Body of pancreas (tissue), 4 donors: ENCODE measurements at regions not wholly inside any gene's neighbourhood (a gene's known extent, or its start where the extent isn't known, plus 50 kb on each side); places are given as distances from the start of the nearest gene placed in this dataset.

Experiments used
- ATAC-seq: fragments of 150-250 bp; one replicate; pipeline ENCODE4 v1.9.1; 2016
- DNase-seq, 4 donors: peaks; one replicate each; pipeline ENCODE4 v3.0.0-alpha.2; 2019
- H3K27ac ChIP-seq, 4 donors: fragments of 200-600 bp; sonication (generic); 1 replicate in 3 of 4; 2 replicates in 1 of 4; pipeline versions ENCODE4 v1.5.1 to v1.6.1; 2016 to 2019; ENCODE audit warnings: mild to moderate bottlenecking in 1 of 4, mixed read lengths in 1 of 4, moderate library complexity in 1 of 4
- H3K27me3 ChIP-seq, 2 donors: fragments of 200-600 bp; sonication (generic); one replicate each; pipeline ENCODE4 v1.6.0; 2016; ENCODE audit warnings: mild to moderate bottlenecking in 1 of 2
- H3K36me3 ChIP-seq, 2 donors: fragments of 200-600 bp; sonication (generic); replicated peaks in 1 of 2; 2 replicates each; pipeline ENCODE4 v1.5.1; 2016; ENCODE audit warnings: low read depth in 2 of 2; ENCODE audit not compliant: insufficient read depth in 1 of 2
- H3K4me1 ChIP-seq: fragments of 200-600 bp; sonication (generic); one replicate; pipeline ENCODE4 v1.6.0; 2016
- H3K4me3 ChIP-seq, 2 donors: fragments of 200-600 bp; sonication (generic); 1 replicate in 1 of 2; 2 replicates in 1 of 2; pipeline ENCODE4 v1.5.1; 2016 to 2019
- H3K9me3 ChIP-seq, 3 donors: fragments of 200-600 bp; sonication (generic); 1 replicate in 2 of 3; 2 replicates in 1 of 3; pipeline ENCODE4 v1.5.1; 2016
- CTCF ChIP-seq, 7 experiments: fragments of 450-650 bp in 4 of 7; fragments of 200-600 bp in 3 of 7; sonication (generic) in 3 of 7; IDR thresholded peaks; one replicate each; pipeline ENCODE4 v1.5.1; 2016 to 2019; ENCODE audit warnings: antibody characterized with exemption in 7 of 7
- POLR2A ChIP-seq, 3 donors: fragments of 450-650 bp; IDR thresholded peaks; one replicate each; pipeline ENCODE4 v1.6.1; 2016; ENCODE audit warnings: antibody characterized with exemption in 3 of 3, mild to moderate bottlenecking in 2 of 3
- WGBS, 2 donors: methylation state at CpG; one replicate each; pipeline ENCODE4 v1.1.5; 2017; 5-methylcytosine and 5-hydroxymethylcytosine counted together
- intact Hi-C: fragments of 100-400 bp; cut with DNase I; formaldehyde crosslinking; loops from one replicate; pipeline ENCODE4 v1.15.1; 2023

- no peak for DNase-seq
- TF ChIP-seq POLR2A (IDR thresholded peaks at IDR 0.05): no peak
- TF ChIP-seq CTCF (IDR thresholded peaks at IDR 0.05): no peak
- WGBS, 2 donors: 89 to 94% methylated on average over 9 to 12 of the region's 12 CpGs
- no peak for ATAC-seq
- Histone ChIP-seq H3K27ac (no peak overlapping the region), H3K4me3 (no peak overlapping the region), H3K9me3 (no peaks in the 10 kb centered on the region), H3K4me1 (no peaks in the 10 kb centered on the region), H3K27me3 (no peaks in the 10 kb centered on the region), H3K36me3 (no peaks in the 10 kb centered on the region)
- intact Hi-C loops: no loop called here
Measured at GRCh38 chr5:26236936-26237335, 801.5 kb downstream of the CDH9 start.

DNA sequence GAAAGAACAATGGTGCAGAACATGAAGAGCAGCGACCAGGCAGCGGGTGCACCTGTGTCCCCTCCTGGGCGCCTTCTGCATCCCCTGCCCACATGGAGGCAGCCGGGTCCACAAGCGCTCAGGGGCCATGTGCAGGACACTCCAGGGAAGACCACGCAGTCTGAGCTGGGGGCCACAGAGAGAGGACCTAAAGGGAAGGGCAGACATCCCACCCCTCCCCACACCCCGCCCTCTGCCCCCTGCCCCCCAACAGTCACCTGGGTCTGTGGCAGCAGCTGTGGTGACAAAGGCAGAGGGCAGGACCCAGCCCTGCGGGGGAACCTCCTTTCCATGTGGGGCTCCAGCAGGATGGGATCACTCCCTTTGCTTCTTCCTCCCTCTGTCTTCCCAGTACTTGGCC is 805.7 kb downstream of the CDH9 start:
- 66 to 70% methylated on average over 5 to 6 of the region's 8 CpGs for WGBS, 2 donors
- intact Hi-C loops: no loop called here
- no peak overlapping the region for H3K4me3 ChIP-seq
- H3K27ac ChIP-seq: no peak overlapping the region
- H3K36me3 ChIP-seq: no peaks in the 10 kb centered on the region
- DNase-seq (no peak), ATAC-seq (no peak)
- TF ChIP-seq CTCF (IDR thresholded peaks at IDR 0.05) (no peak), POLR2A (IDR thresholded peaks at IDR 0.05) (no peak)
- no peaks in the 10 kb centered on the region for H3K4me1 ChIP-seq
- no peaks in the 10 kb centered on the region for H3K9me3 ChIP-seq
- no peaks in the 10 kb centered on the region for H3K27me3 ChIP-seq

DNA sequence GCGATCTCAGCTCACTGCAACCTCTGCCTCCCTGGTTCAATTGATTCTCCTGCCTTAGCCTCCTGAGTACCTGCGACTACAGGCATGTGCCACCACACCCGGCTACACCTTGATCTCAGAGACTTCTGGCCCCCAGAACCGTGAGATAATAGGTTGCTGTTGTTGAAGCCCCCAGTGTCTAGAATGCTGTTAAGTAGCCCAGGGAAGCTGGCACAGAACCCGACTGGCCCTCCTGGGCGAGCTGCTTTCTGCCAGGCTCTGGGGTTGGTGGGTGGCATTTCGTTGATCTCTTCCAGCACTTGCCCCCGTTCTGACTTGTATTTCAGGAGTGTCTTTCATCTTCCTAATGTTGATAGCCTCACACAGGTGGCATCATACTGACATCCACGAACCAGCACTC is 807.1 kb downstream of the CDH9 start:
- no peak for DNase-seq
- H3K4me3 ChIP-seq: no peak overlapping the region
- no peak overlapping the region for H3K27ac ChIP-seq
- ATAC-seq: no peak
- 63 to 71% methylated on average over 9 of the region's 9 CpGs for WGBS, 2 donors
- no peaks in the 10 kb centered on the region for H3K27me3 ChIP-seq
- no peaks in the 10 kb centered on the region for H3K4me1 ChIP-seq
- intact Hi-C loops: no loop called here
- no peaks in the 10 kb centered on the region for H3K9me3 ChIP-seq
- TF ChIP-seq CTCF (IDR thresholded peaks at IDR 0.05) (no peak), POLR2A (IDR thresholded peaks at IDR 0.05) (no peak)
- H3K36me3 ChIP-seq: no peaks in the 10 kb centered on the region

- TF ChIP-seq POLR2A (IDR thresholded peaks at IDR 0.05) (no peak), CTCF (IDR thresholded peaks at IDR 0.05) (no peak)
- no peaks in the 10 kb centered on the region for H3K36me3 ChIP-seq
- intact Hi-C loops: no loop called here
- no peaks in the 10 kb centered on the region for H3K27me3 ChIP-seq
- H3K27ac ChIP-seq: no peak overlapping the region
- DNase-seq (no peak), ATAC-seq (no peak)
- no peaks in the 10 kb centered on the region for H3K9me3 ChIP-seq
- no peak overlapping the region for H3K4me3 ChIP-seq
- H3K4me1 ChIP-seq: no peaks in the 10 kb centered on the region
- WGBS, 2 donors: 77 to 86% methylated on average over 8 of the region's 8 CpGs
Measured at GRCh38 chr5:26229848-26230247, 808.5 kb downstream of the CDH9 start.

DNA sequence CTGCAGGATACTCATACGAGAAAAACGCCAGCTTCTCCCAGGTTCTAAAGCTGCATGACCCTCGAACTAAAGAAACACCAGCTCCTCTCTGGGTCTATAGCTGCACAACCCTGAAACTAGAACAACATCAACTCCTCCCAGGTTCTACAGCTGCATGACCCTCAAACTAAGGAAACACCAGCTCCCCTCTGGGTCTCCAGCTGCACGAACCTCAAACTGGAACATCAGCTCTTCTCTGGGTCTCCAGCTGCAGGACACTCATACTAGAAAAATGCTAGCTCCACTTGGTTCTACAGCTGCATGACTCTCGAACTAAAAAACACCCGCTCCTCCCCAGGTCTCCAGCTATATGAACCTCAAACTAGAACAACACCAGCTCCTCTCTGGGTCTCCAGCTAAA is 811.1 kb downstream of the CDH9 start:
- WGBS, 2 donors: 49 to 57% methylated on average over 6 of the region's 6 CpGs

More for the DNA sequence above, 811.1 kb downstream of the CDH9 start:
- ATAC-seq (no peak), DNase-seq (no peak)
- H3K36me3 ChIP-seq: no peaks in the 10 kb centered on the region
- intact Hi-C loops: no loop called here
- TF ChIP-seq CTCF (IDR thresholded peaks at IDR 0.05) (no peak), POLR2A (IDR thresholded peaks at IDR 0.05) (no peak)
- no peaks in the 10 kb centered on the region for H3K4me1 ChIP-seq
- no peak overlapping the region for H3K4me3 ChIP-seq
- H3K27ac ChIP-seq: no peak overlapping the region
- H3K27me3 ChIP-seq: no peaks in the 10 kb centered on the region
- no peaks in the 10 kb centered on the region for H3K9me3 ChIP-seq
